ENCODE measurements at regions not wholly inside any gene's neighbourhood (a gene's known extent, or its start where the extent isn't known, plus 50 kb on each side); places are given as distances from the start of the nearest gene placed in this dataset.

GRCh38 chr17:70776441-70776840, 607.1 kb downstream of the KCNJ2 start:
- intact Hi-C loops (cut with DNase I), result no loop called here
- DNase-seq (ENCODE audit: low spot score in 2 of 2), result no peak
- no peaks in the 10 kb centered on the region for H3K9me3 ChIP-seq
- H3K27ac ChIP-seq, result no peak overlapping the region
- TF ChIP-seq, protein P1, sequence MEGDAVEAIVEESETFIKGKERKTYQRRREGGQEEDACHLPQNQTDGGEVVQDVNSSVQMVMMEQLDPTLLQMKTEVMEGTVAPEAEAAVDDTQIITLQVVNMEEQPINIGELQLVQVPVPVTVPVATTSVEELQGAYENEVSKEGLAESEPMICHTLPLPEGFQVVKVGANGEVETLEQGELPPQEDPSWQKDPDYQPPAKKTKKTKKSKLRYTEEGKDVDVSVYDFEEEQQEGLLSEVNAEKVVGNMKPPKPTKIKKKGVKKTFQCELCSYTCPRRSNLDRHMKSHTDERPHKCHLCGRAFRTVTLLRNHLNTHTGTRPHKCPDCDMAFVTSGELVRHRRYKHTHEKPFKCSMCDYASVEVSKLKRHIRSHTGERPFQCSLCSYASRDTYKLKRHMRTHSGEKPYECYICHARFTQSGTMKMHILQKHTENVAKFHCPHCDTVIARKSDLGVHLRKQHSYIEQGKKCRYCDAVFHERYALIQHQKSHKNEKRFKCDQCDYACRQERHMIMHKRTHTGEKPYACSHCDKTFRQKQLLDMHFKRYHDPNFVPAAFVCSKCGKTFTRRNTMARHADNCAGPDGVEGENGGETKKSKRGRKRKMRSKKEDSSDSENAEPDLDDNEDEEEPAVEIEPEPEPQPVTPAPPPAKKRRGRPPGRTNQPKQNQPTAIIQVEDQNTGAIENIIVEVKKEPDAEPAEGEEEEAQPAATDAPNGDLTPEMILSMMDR (IDR thresholded peaks at IDR 0.05), result no peak
- H3K4me3 ChIP-seq, result no peak overlapping the region
- H3K4me1 ChIP-seq, result no peaks in the 10 kb centered on the region
- no peaks in the 10 kb centered on the region for H3K27me3 ChIP-seq
- H3K36me3 ChIP-seq, result no peaks in the 10 kb centered on the region

GRCh38 chr17:70780031-70780430, 610.7 kb downstream of the KCNJ2 start:
- no peak for DNase-seq (ENCODE audit: low spot score in 2 of 2)
- H3K27ac ChIP-seq, result no peak overlapping the region
- TF ChIP-seq, protein P1 (IDR thresholded peaks at IDR 0.05), result no peak
- no peak overlapping the region for H3K4me3 ChIP-seq
- intact Hi-C loops (cut with DNase I), result no loop called here
- no peaks in the 10 kb centered on the region for H3K27me3 ChIP-seq
- H3K9me3 ChIP-seq, result no peaks in the 10 kb centered on the region
- no peaks in the 10 kb centered on the region for H3K4me1 ChIP-seq
- no peaks in the 10 kb centered on the region for H3K36me3 ChIP-seq

DNA sequence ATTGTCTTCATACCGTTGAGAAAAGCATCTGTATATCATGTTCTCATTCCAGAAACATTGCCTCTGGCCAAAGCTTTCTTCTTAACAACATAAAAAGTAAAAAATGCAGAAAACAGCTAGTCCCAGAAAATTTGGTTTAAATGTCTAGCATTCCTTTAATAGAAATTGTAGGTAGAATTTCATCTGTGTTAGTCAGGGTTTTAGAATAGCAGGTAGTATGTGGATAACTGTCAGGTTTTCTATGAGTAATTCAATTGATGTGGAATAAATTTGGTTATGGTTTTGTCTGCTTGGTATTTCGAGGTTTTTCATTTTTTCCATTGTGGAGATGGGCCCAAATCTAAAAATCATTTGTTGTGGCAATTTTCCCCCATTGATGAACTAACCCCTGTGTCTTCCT, 616.7 kb downstream of the KCNJ2 start:
- DNase-seq (ENCODE audit: low spot score in 2 of 2), result no peak

DNA sequence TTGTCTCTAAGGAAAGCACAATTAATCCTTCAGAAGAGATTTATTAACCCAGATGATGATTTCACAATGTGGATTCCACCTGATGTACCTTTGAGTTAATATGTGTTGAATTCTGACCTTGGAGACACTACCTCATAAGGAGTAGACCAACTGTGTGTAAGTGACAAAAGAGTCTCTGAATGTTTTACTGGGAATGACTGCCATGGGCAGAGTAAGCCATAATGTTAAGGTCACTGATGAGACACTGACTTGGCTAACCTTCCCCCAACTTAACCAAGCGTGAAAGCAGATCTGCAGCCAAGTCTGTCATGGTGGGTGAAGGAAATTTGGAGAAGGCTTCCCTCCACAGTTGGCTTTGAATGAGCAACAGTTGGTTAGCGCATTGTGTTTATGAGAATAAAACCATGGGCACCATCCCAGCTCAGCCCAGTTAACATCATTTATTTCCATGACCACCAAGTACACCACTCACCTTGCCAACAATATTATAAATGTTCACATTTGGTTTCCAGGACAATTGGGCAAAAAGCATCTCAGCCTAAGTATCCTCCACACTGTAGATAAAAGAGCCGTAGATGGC, 618.5 kb downstream of the KCNJ2 start:
- H3K27ac ChIP-seq, result no peak overlapping the region
- intact Hi-C loops (cut with DNase I), result no loop called here
- no peaks in the 10 kb centered on the region for H3K9me3 ChIP-seq
- DNase-seq (ENCODE audit: low spot score in 2 of 2), result no peak
- H3K4me1 ChIP-seq, result no peaks in the 10 kb centered on the region
- no peaks in the 10 kb centered on the region for H3K36me3 ChIP-seq
- no peaks in the 10 kb centered on the region for H3K27me3 ChIP-seq
- TF ChIP-seq, protein P1 (IDR thresholded peaks at IDR 0.05), result no peak
- H3K4me3 ChIP-seq, result no peak overlapping the region

More for the DNA sequence above, 616.7 kb downstream of the KCNJ2 start:
- Histone ChIP-seq H3K27ac (no peak overlapping the region), H3K36me3 (no peaks in the 10 kb centered on the region), H3K4me1 (no peaks in the 10 kb centered on the region), H3K27me3 (no peaks in the 10 kb centered on the region), H3K4me3 (no peak overlapping the region), H3K9me3 (no peaks in the 10 kb centered on the region)
- intact Hi-C loops (cut with DNase I), result no loop called here
- TF ChIP-seq, protein P1 (IDR thresholded peaks at IDR 0.05), result no peak

GRCh38 chr17:70791748-70792443, 622.6 kb downstream of the KCNJ2 start:
- no peaks in the 10 kb centered on the region for H3K9me3 ChIP-seq
- DNase-seq (ENCODE audit: low spot score in 2 of 2), result no peak
- intact Hi-C loops (cut with DNase I), result no loop called here
- TF ChIP-seq, protein P1 (IDR thresholded peaks at IDR 0.05), result no peak
- H3K27me3 ChIP-seq, result no peaks in the 10 kb centered on the region
- H3K4me3 ChIP-seq, result no peak overlapping the region
- H3K36me3 ChIP-seq, result no peaks in the 10 kb centered on the region
- H3K27ac ChIP-seq, result no peak overlapping the region
- no peaks in the 10 kb centered on the region for H3K4me1 ChIP-seq
